ENCODE measurements at regions not wholly inside any gene's neighbourhood (a gene's known extent, or its start where the extent isn't known, plus 50 kb on each side); places are given as distances from the start of the nearest gene placed in this dataset.

DNA sequence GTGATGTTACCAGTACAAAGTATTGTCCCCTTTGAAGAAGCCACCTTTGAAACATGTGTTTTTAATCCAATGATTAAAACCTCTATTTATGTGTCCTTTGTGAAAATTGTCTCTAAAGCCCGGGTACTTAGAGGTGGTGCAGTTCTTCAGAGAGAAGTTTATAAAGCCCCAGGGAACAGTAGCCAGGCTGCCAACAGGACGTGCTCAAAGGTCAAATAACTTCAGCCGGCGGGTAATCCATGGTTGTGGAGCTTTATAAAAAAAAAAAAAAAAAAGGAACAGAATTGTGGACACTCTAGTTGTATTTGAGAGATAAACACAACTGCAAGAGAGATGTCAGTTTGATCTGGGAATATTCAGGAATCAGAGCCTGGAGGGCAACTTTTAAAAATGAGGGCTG is 57.9 kb upstream of the CTNND2 start (continued):
- TF ChIP-seq, protein P1, sequence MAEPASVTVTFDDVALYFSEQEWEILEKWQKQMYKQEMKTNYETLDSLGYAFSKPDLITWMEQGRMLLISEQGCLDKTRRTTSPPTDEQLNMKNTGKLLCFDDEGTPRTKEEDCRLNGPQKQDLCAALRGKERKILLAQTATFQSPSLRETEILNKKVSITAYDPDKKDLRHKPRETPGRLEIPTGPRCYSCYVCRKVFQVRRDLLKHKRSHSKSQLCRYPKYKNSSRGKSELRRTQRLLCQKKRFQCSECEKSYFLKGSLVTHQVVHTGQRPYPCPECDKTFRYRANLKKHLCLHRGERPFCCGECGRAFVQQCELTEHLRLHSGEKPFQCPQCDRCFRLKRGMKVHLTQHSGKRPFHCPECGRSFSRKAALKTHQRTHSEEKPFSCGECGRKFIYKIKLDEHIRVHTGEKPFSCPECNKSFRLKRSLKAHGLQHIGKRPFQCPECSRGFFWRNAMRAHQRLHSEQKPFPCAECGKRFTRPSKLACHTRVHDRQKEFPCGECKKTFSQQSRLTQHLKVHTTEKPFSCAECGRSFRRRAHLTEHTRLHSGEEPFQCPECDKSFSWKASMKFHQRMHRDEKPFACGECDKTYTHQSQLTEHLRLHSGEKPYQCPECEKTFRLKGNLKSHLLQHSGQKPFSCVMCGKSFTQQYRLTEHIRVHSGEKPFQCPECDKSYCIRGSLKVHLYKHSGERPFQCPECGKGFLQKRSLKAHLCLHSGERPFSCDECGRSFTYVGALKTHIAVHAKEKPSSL (CRISPR knock-in tag; conservative IDR thresholded peaks at IDR 0.05) = no peak
- TF ChIP-seq GRHL2 (CRISPR knock-in tag; IDR thresholded peaks at IDR 0.05; ENCODE audit: insufficient replicate concordance, severe bottlenecking) = no peak

GRCh38 chr5:11958321-11958720 is 54.1 kb upstream of the CTNND2 start:
- H3K27ac Mint-ChIP-seq = no peak overlapping the region
- ChIA-PET CTCF (no interaction called here), POLR2A (no interaction called here)
- no peaks in the 10 kb centered on the region for H3K36me3 Mint-ChIP-seq
- no peaks in the 10 kb centered on the region for H3K9me3 Mint-ChIP-seq
- ATAC-seq (no peak), DNase-seq (ENCODE audit: low spot score) (no peak)
- H3K27me3 Mint-ChIP-seq (ENCODE audit: low read depth) = no peaks in the 10 kb centered on the region
- H3K4me3 Mint-ChIP-seq = no peak overlapping the region
- no peaks in the 10 kb centered on the region for H3K4me1 Mint-ChIP-seq
- TF ChIP-seq RELA (CRISPR knock-in tag; IDR thresholded peaks at IDR 0.05; ENCODE audit: borderline replicate concordance) (no peak), SP1 (CRISPR knock-in tag; conservative IDR thresholded peaks at IDR 0.05) (no peak), ZNF263 (CRISPR knock-in tag; IDR thresholded peaks at IDR 0.05; ENCODE audit: low read depth) (no peak), CDX4 (CRISPR knock-in tag; IDR thresholded peaks at IDR 0.05; ENCODE audit: borderline replicate concordance) (no peak)
- TF ChIP-seq, protein P2, sequence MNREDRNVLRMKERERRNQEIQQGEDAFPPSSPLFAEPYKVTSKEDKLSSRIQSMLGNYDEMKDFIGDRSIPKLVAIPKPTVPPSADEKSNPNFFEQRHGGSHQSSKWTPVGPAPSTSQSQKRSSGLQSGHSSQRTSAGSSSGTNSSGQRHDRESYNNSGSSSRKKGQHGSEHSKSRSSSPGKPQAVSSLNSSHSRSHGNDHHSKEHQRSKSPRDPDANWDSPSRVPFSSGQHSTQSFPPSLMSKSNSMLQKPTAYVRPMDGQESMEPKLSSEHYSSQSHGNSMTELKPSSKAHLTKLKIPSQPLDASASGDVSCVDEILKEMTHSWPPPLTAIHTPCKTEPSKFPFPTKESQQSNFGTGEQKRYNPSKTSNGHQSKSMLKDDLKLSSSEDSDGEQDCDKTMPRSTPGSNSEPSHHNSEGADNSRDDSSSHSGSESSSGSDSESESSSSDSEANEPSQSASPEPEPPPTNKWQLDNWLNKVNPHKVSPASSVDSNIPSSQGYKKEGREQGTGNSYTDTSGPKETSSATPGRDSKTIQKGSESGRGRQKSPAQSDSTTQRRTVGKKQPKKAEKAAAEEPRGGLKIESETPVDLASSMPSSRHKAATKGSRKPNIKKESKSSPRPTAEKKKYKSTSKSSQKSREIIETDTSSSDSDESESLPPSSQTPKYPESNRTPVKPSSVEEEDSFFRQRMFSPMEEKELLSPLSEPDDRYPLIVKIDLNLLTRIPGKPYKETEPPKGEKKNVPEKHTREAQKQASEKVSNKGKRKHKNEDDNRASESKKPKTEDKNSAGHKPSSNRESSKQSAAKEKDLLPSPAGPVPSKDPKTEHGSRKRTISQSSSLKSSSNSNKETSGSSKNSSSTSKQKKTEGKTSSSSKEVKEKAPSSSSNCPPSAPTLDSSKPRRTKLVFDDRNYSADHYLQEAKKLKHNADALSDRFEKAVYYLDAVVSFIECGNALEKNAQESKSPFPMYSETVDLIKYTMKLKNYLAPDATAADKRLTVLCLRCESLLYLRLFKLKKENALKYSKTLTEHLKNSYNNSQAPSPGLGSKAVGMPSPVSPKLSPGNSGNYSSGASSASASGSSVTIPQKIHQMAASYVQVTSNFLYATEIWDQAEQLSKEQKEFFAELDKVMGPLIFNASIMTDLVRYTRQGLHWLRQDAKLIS (CRISPR knock-in tag; IDR thresholded peaks at IDR 0.05; ENCODE audit: borderline replicate concordance) = no peak

- no peak overlapping the region for H3K27ac Mint-ChIP-seq
- H3K9me3 Mint-ChIP-seq = peaks cover 19% of the 10 kb centered on the region
- ChIA-PET CTCF (no interaction called here), POLR2A (no interaction called here)
- no peaks in the 10 kb centered on the region for H3K4me1 Mint-ChIP-seq
- ATAC-seq (no peak), DNase-seq (ENCODE audit: low spot score) (no peak)
- H3K4me3 Mint-ChIP-seq = no peak overlapping the region
- H3K36me3 Mint-ChIP-seq = no peaks in the 10 kb centered on the region
- H3K27me3 Mint-ChIP-seq (ENCODE audit: low read depth) = no peaks in the 10 kb centered on the region
- TF ChIP-seq, protein P3, sequence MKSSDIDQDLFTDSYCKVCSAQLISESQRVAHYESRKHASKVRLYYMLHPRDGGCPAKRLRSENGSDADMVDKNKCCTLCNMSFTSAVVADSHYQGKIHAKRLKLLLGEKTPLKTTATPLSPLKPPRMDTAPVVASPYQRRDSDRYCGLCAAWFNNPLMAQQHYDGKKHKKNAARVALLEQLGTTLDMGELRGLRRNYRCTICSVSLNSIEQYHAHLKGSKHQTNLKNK (CRISPR knock-in tag; IDR thresholded peaks at IDR 0.05) = no peak
- TF ChIP-seq ATF1 (CRISPR knock-in tag; IDR thresholded peaks at IDR 0.05) (no peak), ZNF121 (CRISPR knock-in tag; IDR thresholded peaks at IDR 0.05) (no peak), ZSCAN18 (CRISPR knock-in tag; IDR thresholded peaks at IDR 0.05) (no peak), ETV6 (CRISPR knock-in tag; IDR thresholded peaks at IDR 0.05) (no peak), MAX (CRISPR knock-in tag; IDR thresholded peaks at IDR 0.05) (no peak), STAT6 (CRISPR knock-in tag; conservative IDR thresholded peaks at IDR 0.05; ENCODE audit: low read depth) (no peak)
- TF ChIP-seq, protein P4, sequence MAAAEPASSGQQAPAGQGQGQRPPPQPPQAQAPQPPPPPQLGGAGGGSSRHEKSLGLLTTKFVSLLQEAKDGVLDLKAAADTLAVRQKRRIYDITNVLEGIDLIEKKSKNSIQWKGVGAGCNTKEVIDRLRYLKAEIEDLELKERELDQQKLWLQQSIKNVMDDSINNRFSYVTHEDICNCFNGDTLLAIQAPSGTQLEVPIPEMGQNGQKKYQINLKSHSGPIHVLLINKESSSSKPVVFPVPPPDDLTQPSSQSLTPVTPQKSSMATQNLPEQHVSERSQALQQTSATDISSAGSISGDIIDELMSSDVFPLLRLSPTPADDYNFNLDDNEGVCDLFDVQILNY (CRISPR knock-in tag; IDR thresholded peaks at IDR 0.05) = no peak
- TF ChIP-seq, protein P2 (CRISPR knock-in tag; IDR thresholded peaks at IDR 0.05; ENCODE audit: borderline replicate concordance) = no peak
Measured at GRCh38 chr5:11955331-11955730, 51.1 kb upstream of the CTNND2 start.

Data from WTC11 (cell line).